CD14-positive monocyte (primary cell): ENCODE measurements at regions not wholly inside any gene's neighbourhood (a gene's known extent, or its start where the extent isn't known, plus 50 kb on each side); places are given as distances from the start of the nearest gene placed in this dataset.

ENCODE experiments used
- DNase-seq, 3 donors: peaks; one replicate each; pipeline ENCODE4 v3.0.0-alpha.2; 2011 to 2022
- H2AFZ ChIP-seq: 2 replicates; pipeline ENCODE4 v1.6.0; 2012; ENCODE audit warnings: mild to moderate bottlenecking, low read depth, low read length, inconsistent platforms; ENCODE audit not compliant: insufficient read depth, poor library complexity, severe bottlenecking
- H3K27ac ChIP-seq, 2 donors: 1 replicate in 1 of 2; 2 replicates in 1 of 2; pipeline ENCODE4 v1.5.1; 2012 to 2013; ENCODE audit warnings: low read length in 2 of 2, control low read depth in 1 of 2, inconsistent platforms in 1 of 2, low read depth in 1 of 2, mild to moderate bottlenecking in 1 of 2
- H3K27me3 ChIP-seq, 2 donors: one replicate each; pipeline versions ENCODE4 v1.6.0 to v1.6.1; 2011 to 2013; ENCODE audit warnings: low read length in 2 of 2; ENCODE audit not compliant: control insufficient read depth in 2 of 2, insufficient read depth in 2 of 2
- H3K36me3 ChIP-seq, 2 donors: replicated peaks in 1 of 2; 1 replicate in 1 of 2; 2 replicates in 1 of 2; pipeline versions ENCODE4 v1.5.1 to v1.6.1; 2012 to 2013; ENCODE audit warnings: low read length in 2 of 2, control low read depth in 1 of 2, inconsistent platforms in 1 of 2, mild to moderate bottlenecking in 1 of 2; ENCODE audit not compliant: insufficient read depth in 2 of 2, control insufficient read depth in 1 of 2
- H3K4me1 ChIP-seq, 2 donors: 1 replicate in 1 of 2; 2 replicates in 1 of 2; pipeline versions ENCODE4 v1.5.1 to v1.6.1; 2012 to 2013; ENCODE audit warnings: low read length in 2 of 2, control low read depth in 1 of 2, inconsistent platforms in 1 of 2, mild to moderate bottlenecking in 1 of 2, moderate library complexity in 1 of 2; ENCODE audit not compliant: insufficient read depth in 2 of 2, control insufficient read depth in 1 of 2
- H3K4me2 ChIP-seq: replicated peaks from 2 replicates; pipeline ENCODE3; 2012; ENCODE audit warnings: low read length, moderate library complexity, mild to moderate bottlenecking; ENCODE audit not compliant: poor library complexity, severe bottlenecking; ENCODE audit errors: extremely low read depth
- H3K4me3 ChIP-seq, 3 experiments: fragments of 200-600 bp in 1 of 3; sonication (generic) in 1 of 3; replicated peaks in 1 of 3; 1 replicate in 2 of 3; 2 replicates in 1 of 3; pipeline ENCODE4 v1.5.1; 2011 to 2013; ENCODE audit warnings: low read length in 3 of 3, mild to moderate bottlenecking in 3 of 3, control low read depth in 2 of 3, low read depth in 2 of 3, inconsistent platforms in 1 of 3, moderate library complexity in 1 of 3
- H3K79me2 ChIP-seq: 2 replicates; pipeline ENCODE4 v1.6.0; 2012; ENCODE audit warnings: mild to moderate bottlenecking, control low read depth, inconsistent platforms, low read length, moderate library complexity; ENCODE audit not compliant: insufficient read depth
- H3K9ac ChIP-seq: 2 replicates; pipeline ENCODE4 v1.6.0; 2017; ENCODE audit warnings: low read length, mild to moderate bottlenecking; ENCODE audit not compliant: insufficient read depth, poor library complexity, severe bottlenecking
- H3K9me3 ChIP-seq, 2 donors: replicated peaks in 1 of 2; 1 replicate in 1 of 2; 2 replicates in 1 of 2; pipeline versions ENCODE4 v1.5.1 to v1.6.1; 2012 to 2013; ENCODE audit warnings: low read length in 2 of 2, control low read depth in 1 of 2; ENCODE audit not compliant: control insufficient read depth in 1 of 2, insufficient read depth in 1 of 2
- H4K20me1 ChIP-seq: 2 replicates; pipeline ENCODE4 v1.6.0; 2012; ENCODE audit warnings: mild to moderate bottlenecking, low read length, control low read depth, moderate library complexity; ENCODE audit not compliant: insufficient read depth
- H3K27ac Mint-ChIP-seq, 7 donors: one replicate each; pipeline ENCODE4 v1.8.0; 2020; ENCODE audit warnings: mild to moderate bottlenecking in 7 of 7, mixed read lengths in 7 of 7, moderate library complexity in 6 of 7, inconsistent platforms in 2 of 7
- H3K27me3 Mint-ChIP-seq, 3 donors: one replicate each; pipeline ENCODE4 v1.8.0; 2021 to 2022; ENCODE audit warnings: low read depth in 3 of 3, mild to moderate bottlenecking in 3 of 3, mixed read lengths in 3 of 3, moderate library complexity in 3 of 3, inconsistent platforms in 1 of 3
- H3K36me3 Mint-ChIP-seq, 2 donors: one replicate each; pipeline ENCODE4 v1.8.0; 2020; ENCODE audit warnings: mixed read lengths in 2 of 2, inconsistent platforms in 1 of 2, mild to moderate bottlenecking in 1 of 2
- H3K4me1 Mint-ChIP-seq: one replicate; pipeline ENCODE4 v1.8.0; 2020; ENCODE audit warnings: mild to moderate bottlenecking, mixed read lengths
- H3K4me3 Mint-ChIP-seq, 2 donors: one replicate each; pipeline ENCODE4 v1.8.0; 2020; ENCODE audit warnings: mild to moderate bottlenecking in 2 of 2, mixed read lengths in 2 of 2, moderate library complexity in 1 of 2
- H3K9me3 Mint-ChIP-seq, 7 donors: one replicate each; pipeline ENCODE4 v1.8.0; 2020 to 2022; ENCODE audit warnings: mixed read lengths in 7 of 7, mild to moderate bottlenecking in 6 of 7, moderate library complexity in 6 of 7, inconsistent platforms in 2 of 7
- WGBS: methylation state at CpG from one replicate; pipeline ENCODE4 v1.1.5; 2013; ENCODE audit warnings: missing lambda C conversion rate; ENCODE audit not compliant: insufficient coverage; 5-methylcytosine and 5-hydroxymethylcytosine counted together
- intact Hi-C, 2 donors: fragments of 100-400 bp; cut with micrococcal nuclease; formaldehyde crosslinking; loops; one replicate each; pipeline versions ENCODE4 v1.15.0 to v1.15.1; 2023
- TF ChIP-seq, protein P1 (sequence below): fragments of 200-600 bp; IDR thresholded peaks from one replicate; pipeline ENCODE4 v1.8.0; 2022; ENCODE audit warnings: antibody characterized with exemption, mild to moderate bottlenecking

DNA sequence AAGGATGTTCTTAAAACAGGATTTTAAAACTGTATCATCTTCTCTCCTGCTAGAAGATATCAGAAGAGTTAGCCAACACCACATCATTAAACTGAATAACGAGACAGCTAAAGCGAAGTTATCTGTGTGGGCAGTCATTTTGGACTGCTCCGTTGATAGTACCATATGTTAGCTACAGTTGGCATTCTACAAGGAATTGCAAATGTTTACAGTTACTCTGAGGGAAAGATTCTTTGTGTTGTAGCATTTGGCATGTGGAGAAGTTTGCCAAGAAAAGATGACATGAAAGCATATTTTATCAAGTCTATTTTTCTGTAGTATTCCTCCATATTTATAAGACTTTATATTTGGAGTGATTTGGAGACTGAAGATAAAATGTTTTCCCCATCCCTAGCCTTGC lies 464.4 kb upstream of the POM121L12 start:
- Histone ChIP-seq H2AFZ (no peak overlapping the region), H3K79me2 (no peaks in the 10 kb centered on the region), H4K20me1 (no peaks in the 10 kb centered on the region), H3K4me3 (no peak overlapping the region), H3K9me3 (peaks cover 0 to 2% of the 10 kb centered on the region in 2 donors), H3K4me2 (no peak overlapping the region), H3K27ac (no peak overlapping the region), H3K9ac (no peak overlapping the region), H3K4me1 (no peaks in the 10 kb centered on the region), H3K27me3 (no peaks in the 10 kb centered on the region), H3K36me3 (no peaks in the 10 kb centered on the region)
- H3K27ac Mint-ChIP-seq, result no peak overlapping the region
- whole genome bisulfite sequencing, result no CpG with 5 or more reads among the region's 3 CpGs
- no peaks in the 10 kb centered on the region for H3K4me1 Mint-ChIP-seq
- H3K36me3 Mint-ChIP-seq, result no peaks in the 10 kb centered on the region
- intact Hi-C loops, result no loop called here
- H3K27me3 Mint-ChIP-seq, result peaks cover 0 to 1% (median 0%) of the 10 kb centered on the region in 3 donors
- H3K4me3 Mint-ChIP-seq, result no peak overlapping the region
- TF ChIP-seq, protein P1, sequence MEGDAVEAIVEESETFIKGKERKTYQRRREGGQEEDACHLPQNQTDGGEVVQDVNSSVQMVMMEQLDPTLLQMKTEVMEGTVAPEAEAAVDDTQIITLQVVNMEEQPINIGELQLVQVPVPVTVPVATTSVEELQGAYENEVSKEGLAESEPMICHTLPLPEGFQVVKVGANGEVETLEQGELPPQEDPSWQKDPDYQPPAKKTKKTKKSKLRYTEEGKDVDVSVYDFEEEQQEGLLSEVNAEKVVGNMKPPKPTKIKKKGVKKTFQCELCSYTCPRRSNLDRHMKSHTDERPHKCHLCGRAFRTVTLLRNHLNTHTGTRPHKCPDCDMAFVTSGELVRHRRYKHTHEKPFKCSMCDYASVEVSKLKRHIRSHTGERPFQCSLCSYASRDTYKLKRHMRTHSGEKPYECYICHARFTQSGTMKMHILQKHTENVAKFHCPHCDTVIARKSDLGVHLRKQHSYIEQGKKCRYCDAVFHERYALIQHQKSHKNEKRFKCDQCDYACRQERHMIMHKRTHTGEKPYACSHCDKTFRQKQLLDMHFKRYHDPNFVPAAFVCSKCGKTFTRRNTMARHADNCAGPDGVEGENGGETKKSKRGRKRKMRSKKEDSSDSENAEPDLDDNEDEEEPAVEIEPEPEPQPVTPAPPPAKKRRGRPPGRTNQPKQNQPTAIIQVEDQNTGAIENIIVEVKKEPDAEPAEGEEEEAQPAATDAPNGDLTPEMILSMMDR, result no peak
- H3K9me3 Mint-ChIP-seq, result peaks cover 0 to 6% (median 3%) of the 10 kb centered on the region in 7 donors
- no peak for DNase-seq

DNA sequence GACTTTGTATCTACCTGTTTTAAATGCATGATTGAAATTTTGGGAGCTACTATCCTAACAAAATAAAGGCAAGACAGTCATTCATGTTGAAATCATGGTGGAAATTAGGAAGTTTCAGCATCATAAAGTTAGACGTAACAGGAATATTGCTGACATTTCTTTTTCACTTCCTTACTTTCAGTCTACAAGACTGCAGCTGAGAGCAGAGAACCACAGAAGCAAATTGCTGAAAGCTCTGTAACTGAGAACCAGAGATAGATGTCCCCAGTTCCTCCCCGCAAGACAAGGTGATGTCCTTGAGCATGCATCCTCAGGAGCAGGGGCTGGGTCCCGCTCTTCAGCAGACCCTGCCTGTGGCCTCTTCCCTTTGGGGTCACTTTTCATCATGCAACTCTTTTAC lies 466.3 kb upstream of the POM121L12 start:
- no peaks in the 10 kb centered on the region for H3K36me3 ChIP-seq
- H3K27ac ChIP-seq, result no peak overlapping the region
- H3K9ac ChIP-seq, result no peak overlapping the region
- TF ChIP-seq, protein P1, result no peak
- intact Hi-C loops, result no loop called here
- no peaks in the 10 kb centered on the region for H3K4me1 ChIP-seq
- no peak overlapping the region for H2AFZ ChIP-seq
- Mint-ChIP-seq H3K4me1 (no peaks in the 10 kb centered on the region), H3K27me3 (peaks cover 0 to 2% (median 0%) of the 10 kb centered on the region in 3 donors), H3K4me3 (no peak overlapping the region), H3K36me3 (no peaks in the 10 kb centered on the region), H3K27ac (no peak overlapping the region), H3K9me3 (peaks cover 0 to 5% (median 4%) of the 10 kb centered on the region in 7 donors)
- 80% methylated on average over 1 of the region's 3 CpGs for WGBS
- H3K79me2 ChIP-seq, result no peaks in the 10 kb centered on the region
- H3K9me3 ChIP-seq, result peaks cover 0 to 2% of the 10 kb centered on the region in 2 donors
- H4K20me1 ChIP-seq, result no peaks in the 10 kb centered on the region
- no peak overlapping the region for H3K4me2 ChIP-seq
- H3K27me3 ChIP-seq, result no peaks in the 10 kb centered on the region
- DNase-seq, result no peak
- no peak overlapping the region for H3K4me3 ChIP-seq
